Stimulated activated CD8-positive, alpha-beta memory T cell treated with anti-CD3 and anti-CD28 coated beads, Interleukin-7, amount 100 ng/mL, for 48 hours (primary cell): ENCODE measurements at regions not wholly inside any gene's neighbourhood (a gene's known extent, or its start where the extent isn't known, plus 50 kb on each side); places are given as distances from the start of the nearest gene placed in this dataset.
"Not testable (repeated sequence)": the region's sequence is repeated elsewhere in the genome, so short reads cannot be mapped to it uniquely, and the experiment has no call there.

Experiments
- DNase-seq, 2 donors: peaks; one replicate each; pipeline ENCODE4 v3.0.0-alpha.2; 2020; ENCODE audit warnings: low read depth in 1 of 2; ENCODE audit errors: extremely low read depth in 1 of 2

- DNase-seq: not testable (repeated sequence)
Measured at GRCh38 chr5:62240494-62240893, 65.5 kb upstream of the KIF2A start.

DNA sequence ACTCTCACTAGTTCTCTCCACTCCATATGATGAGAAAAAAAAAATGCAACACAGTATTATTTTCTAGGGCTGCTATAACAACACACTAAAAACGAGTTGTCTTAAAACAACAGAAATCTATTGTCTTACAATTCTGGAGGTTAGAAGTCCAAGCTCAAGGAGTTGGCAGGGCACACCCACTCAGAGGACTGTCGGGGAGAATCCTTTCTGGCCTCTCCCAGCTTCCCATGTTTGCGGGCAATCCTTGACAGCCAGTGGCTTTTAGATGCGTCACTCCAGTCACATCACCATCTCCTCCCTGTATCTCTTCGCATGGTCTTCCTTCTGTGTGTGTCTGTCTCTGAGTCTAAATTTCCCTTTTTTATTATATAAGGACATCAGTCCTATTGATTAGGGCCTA is 64.0 kb upstream of the KIF2A start:
- DNase-seq: not testable (repeated sequence)

DNA sequence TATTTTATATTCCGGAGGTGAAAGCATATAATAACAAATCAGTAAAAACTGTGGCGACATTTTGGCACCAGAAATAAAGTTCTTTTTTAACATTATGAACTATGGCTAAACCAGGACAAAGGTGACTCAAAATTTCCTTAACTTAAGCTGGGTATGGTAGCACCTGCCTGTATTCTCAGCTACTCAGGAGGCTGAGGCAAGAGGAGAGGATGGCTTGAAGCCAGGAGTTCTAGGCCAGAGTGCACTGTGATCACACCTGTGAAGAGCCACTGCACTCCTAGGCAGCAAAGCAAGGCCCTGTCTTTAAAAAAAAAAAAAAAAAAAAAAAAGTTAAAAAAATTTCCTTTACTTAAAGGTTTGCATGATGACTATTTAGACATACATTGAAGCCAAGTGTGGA is 63.0 kb upstream of the KIF2A start:
- DNase-seq: not testable (repeated sequence)

- DNase-seq: peak; percentile 25 to 57
Measured at GRCh38 chr5:62248192-62248591, 57.8 kb upstream of the KIF2A start.

GRCh38 chr5:62250085-62250484 is 55.9 kb upstream of the KIF2A start:
- not testable (repeated sequence) for DNase-seq

DNA sequence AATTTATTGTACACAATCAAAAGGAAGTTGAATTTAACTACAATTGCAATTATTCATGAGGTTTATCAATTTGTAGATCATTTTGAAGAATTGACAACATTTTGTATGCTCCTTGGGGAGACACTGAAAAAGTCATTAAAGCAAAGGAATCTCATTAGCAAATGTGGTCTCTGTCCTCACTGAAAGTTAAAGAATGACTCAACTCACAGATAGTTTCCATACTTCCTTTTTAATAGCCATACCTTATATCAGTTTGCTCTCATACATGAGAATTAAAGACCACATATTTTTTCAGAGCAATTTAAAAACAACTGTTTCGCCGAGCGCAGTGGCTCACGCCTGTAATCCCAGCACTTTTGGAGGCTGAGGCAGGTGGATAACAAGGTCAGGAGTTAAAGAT is 55.1 kb upstream of the KIF2A start:
- not testable (repeated sequence) for DNase-seq

- DNase-seq: not testable (repeated sequence)
Measured at GRCh38 chr5:62252519-62252918, 53.5 kb upstream of the KIF2A start.

DNA sequence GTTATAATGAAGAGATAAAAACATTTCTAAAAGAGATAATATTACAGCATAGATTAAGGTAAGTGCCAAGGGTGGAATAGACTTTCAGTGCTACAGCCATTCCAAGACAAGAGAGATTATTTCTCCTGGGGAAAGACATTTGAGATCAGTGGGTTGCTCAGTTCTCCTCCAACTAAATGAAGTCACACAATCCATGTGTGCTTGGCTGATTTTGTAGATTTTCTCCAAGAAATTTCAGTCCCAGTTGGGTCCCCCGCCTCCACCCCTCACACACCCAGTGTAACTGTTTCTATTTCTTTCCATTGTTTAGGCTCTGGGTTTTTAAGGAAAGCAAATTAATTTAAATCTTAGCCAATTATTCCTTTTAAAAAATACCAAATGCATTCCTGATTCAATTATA is 50.5 kb upstream of the KIF2A start:
- not testable (repeated sequence) for DNase-seq

GRCh38 chr5:62256161-62257019 is 49.6 kb upstream of the KIF2A start:
- no peak for DNase-seq
